MCF 10A (cell line): ENCODE measurements at regions not wholly inside any gene's neighbourhood (a gene's known extent, or its start where the extent isn't known, plus 50 kb on each side); places are given as distances from the start of the nearest gene placed in this dataset.
A peak's percentile ranks its signal among the peaks of the same experiment; 100 is the strongest.

Source experiments
- BruUV-seq: library from RNA; stranded (reverse); fragments of 400-500 nt; replicated peaks from 2 replicates; lab custom pipeline; 2021; lab: Mats Ljungman, UMichigan
- CTCF ChIA-PET: fragments of 300-600 bp; sonication (Branson Sonifier 250); formaldehyde crosslinking; extraction: SDS; loops from one replicate; lab custom pipeline; 2021; ENCODE audit warnings: antibody characterized with exemption, inconsistent platforms; lab: Yijun Ruan, JAX
- POLR2A ChIA-PET: fragments of 300-600, 350-650 bp; sonication (Branson Sonifier 250); formaldehyde crosslinking; extraction: SDS; loops from one replicate; lab custom pipeline; 2020; ENCODE audit warnings: antibody characterized with exemption, inconsistent platforms; lab: Yijun Ruan, JAX
- DNase-seq: peaks from one replicate; pipeline ENCODE4 v3.0.0-alpha.2; 2018; ENCODE audit not compliant: unreplicated experiment
- H3K27ac Mint-ChIP-seq: one replicate; pipeline ENCODE4 v1.8.0; 2022; ENCODE audit warnings: mild to moderate bottlenecking, low read depth, mixed read lengths; ENCODE audit not compliant: unreplicated experiment
- H3K27me3 Mint-ChIP-seq: one replicate; pipeline ENCODE4 v1.8.0; 2022; ENCODE audit warnings: mixed read lengths; ENCODE audit not compliant: insufficient read depth, unreplicated experiment
- H3K36me3 Mint-ChIP-seq: one replicate; pipeline ENCODE4 v1.8.0; 2022; ENCODE audit warnings: mild to moderate bottlenecking, moderate library complexity, mixed read lengths; ENCODE audit not compliant: insufficient read depth, unreplicated experiment
- H3K4me1 Mint-ChIP-seq: one replicate; pipeline ENCODE4 v1.8.0; 2022; ENCODE audit warnings: mixed read lengths; ENCODE audit not compliant: insufficient read depth, unreplicated experiment
- H3K4me3 Mint-ChIP-seq: one replicate; pipeline ENCODE4 v1.8.0; 2022; ENCODE audit warnings: mild to moderate bottlenecking, moderate library complexity, mixed read lengths; ENCODE audit not compliant: unreplicated experiment
- H3K9me3 Mint-ChIP-seq: one replicate; pipeline ENCODE4 v1.8.0; 2022; ENCODE audit warnings: mixed read lengths; ENCODE audit not compliant: unreplicated experiment
- CTCF ChIP-seq: fragments of 200-600 bp; IDR thresholded peaks from one replicate; pipeline ENCODE4 v1.8.0; 2022; ENCODE audit warnings: antibody characterized with exemption, mild to moderate bottlenecking; ENCODE audit not compliant: unreplicated experiment
- intact Hi-C: fragments of 100-400 bp; cut with micrococcal nuclease; formaldehyde crosslinking; loops from 2 replicates; pipeline ENCODE4 v1.14.1; 2022

GRCh38 chr6:113649880-113650609, 207.1 kb upstream of the MARCKS start:
- H3K4me3 Mint-ChIP-seq: no peak overlapping the region
- H3K9me3 Mint-ChIP-seq: no peaks in the 10 kb centered on the region
- POLR2A ChIA-PET: interaction anchor here (1.0 to 3.7 kb wide), 3 partner anchors 18 to 209 kb away, joined by 3 to 35 read pairs (median 13); no protein-coding TSS in a partner anchor
- DNase-seq: peak; percentile 23
- no peaks in the 10 kb centered on the region for H3K36me3 Mint-ChIP-seq
- CTCF ChIA-PET: interaction anchor here (0.5 to 1.0 kb wide), 4 partner anchors 70 to 1607 kb away, joined by 3 to 6 read pairs (median 3); no protein-coding TSS in a partner anchor
- BruUV-seq: no TSS peak
- TF ChIP-seq CTCF: no peak
- H3K27me3 Mint-ChIP-seq: no peaks in the 10 kb centered on the region
- peaks cover 40% of the 10 kb centered on the region for H3K4me1 Mint-ChIP-seq
- peak overlapping the region; percentile 93 for H3K27ac Mint-ChIP-seq
- intact Hi-C loops: no loop called here

- Mint-ChIP-seq H3K4me3 (no peak overlapping the region), H3K9me3 (no peaks in the 10 kb centered on the region), H3K27me3 (no peaks in the 10 kb centered on the region), H3K4me1 (peaks cover 35% of the 10 kb centered on the region), H3K27ac (no peak overlapping the region), H3K36me3 (no peaks in the 10 kb centered on the region)
- CTCF ChIA-PET: interaction anchor here (0.7 to 1.0 kb wide), 2 partner anchors 208 to 237 kb away, joined by 3 to 6 read pairs; no protein-coding TSS in a partner anchor
- TF ChIP-seq CTCF: no peak
- intact Hi-C loops: no loop called here
- POLR2A ChIA-PET: interaction anchor here (3.7 kb wide), 1 partner anchor 19 kb away, joined by 35 read pairs; no protein-coding TSS in a partner anchor
- DNase-seq: no peak
- BruUV-seq: no TSS peak
These were observed 206.6 kb upstream of the MARCKS start for GRCh38 chr6:113650610-113650979.

- Mint-ChIP-seq H3K27me3 (no peaks in the 10 kb centered on the region), H3K4me1 (peaks cover 33% of the 10 kb centered on the region), H3K9me3 (no peaks in the 10 kb centered on the region), H3K27ac (no peak overlapping the region), H3K4me3 (no peak overlapping the region), H3K36me3 (no peaks in the 10 kb centered on the region)
- no peak for TF ChIP-seq CTCF
- BruUV-seq: no TSS peak
- no peak for DNase-seq
- ChIA-PET CTCF (interaction anchor here (0.7 to 1.0 kb wide), 2 partner anchors 208 to 238 kb away, joined by 3 to 6 read pairs; no protein-coding TSS in a partner anchor), POLR2A (interaction anchor here (0.6 to 3.7 kb wide), 3 partner anchors 15 to 162 kb away, joined by 3 to 35 read pairs (median 3); no protein-coding TSS in a partner anchor)
- intact Hi-C loops: no loop called here
These were observed 206.0 kb upstream of the MARCKS start for GRCh38 chr6:113651120-113651519.

- H3K4me1 Mint-ChIP-seq: peaks cover 33% of the 10 kb centered on the region
- intact Hi-C loops: no loop called here
- no TSS peak for BruUV-seq
- no peak for TF ChIP-seq CTCF
- H3K27me3 Mint-ChIP-seq: no peaks in the 10 kb centered on the region
- no peak overlapping the region for H3K27ac Mint-ChIP-seq
- no peaks in the 10 kb centered on the region for H3K36me3 Mint-ChIP-seq
- H3K4me3 Mint-ChIP-seq: no peak overlapping the region
- DNase-seq: no peak
- ChIA-PET CTCF (interaction anchor here (0.7 to 1.3 kb wide), 2 partner anchors 84 to 345 kb away, joined by 3 read pairs; no protein-coding TSS in a partner anchor), POLR2A (interaction anchor here (0.7 to 1.4 kb wide), 2 partner anchors 16 to 228 kb away, joined by 3 read pairs; no protein-coding TSS in a partner anchor)
- H3K9me3 Mint-ChIP-seq: no peaks in the 10 kb centered on the region
These were observed 205.2 kb upstream of the MARCKS start for GRCh38 chr6:113651920-113652319.
